H1 (cell line): ENCODE measurements at regions not wholly inside any gene's neighbourhood (a gene's known extent, or its start where the extent isn't known, plus 50 kb on each side); places are given as distances from the start of the nearest gene placed in this dataset.
"Not testable (repeated sequence)": the region's sequence is repeated elsewhere in the genome, so short reads cannot be mapped to it uniquely, and the experiment has no call there.

Experiments used
- CTCF ChIA-PET: fragments of 300-600 bp; sonication (Branson Sonifier 250); formaldehyde crosslinking; loops from one replicate; lab custom pipeline; 2021; ENCODE audit not compliant: partially characterized antibody; lab: Charles Lee
- POLR2A ChIA-PET: fragments of 300-600 bp; sonication (Branson Sonifier 250); formaldehyde crosslinking; loops from one replicate; lab custom pipeline; 2021; ENCODE audit warnings: inconsistent platforms; ENCODE audit not compliant: partially characterized antibody; lab: Charles Lee
- DNase-seq, 2 experiments: peaks; one replicate each; pipeline versions ENCODE4 v3.0.0 to v3.0.0-alpha.2; 2010 to 2022; ENCODE audit warnings: low spot score in 2 of 2, low read depth in 1 of 2, mixed read lengths in 1 of 2
- FAIRE-seq: peaks from 2 replicates; lab custom pipeline; 2011; peaks lifted over from hg19 to GRCh38; lab: Jason Lieb, UNC
- H2AFZ ChIP-seq: 2 replicates; pipeline ENCODE4 v1.8.1; 2012; ENCODE audit warnings: low read length, inconsistent platforms
- H2AK5ac ChIP-seq: 2 replicates; pipeline ENCODE4 v1.6.1; 2013; ENCODE audit warnings: low read depth, low read length
- H2BK120ac ChIP-seq: replicated peaks from 2 replicates; pipeline ENCODE3; 2013; ENCODE audit warnings: low read depth, low read length, inconsistent platforms
- H2BK12ac ChIP-seq: 2 replicates; pipeline ENCODE4 v1.6.1; 2013; ENCODE audit warnings: low read depth, low read length
- H2BK15ac ChIP-seq: 2 replicates; pipeline ENCODE4 v1.6.1; 2013; ENCODE audit warnings: low read length
- H2BK20ac ChIP-seq: 2 replicates; pipeline ENCODE4 v1.6.1; 2013; ENCODE audit warnings: low read length
- H2BK5ac ChIP-seq: 2 replicates; pipeline ENCODE4 v1.6.1; 2013; ENCODE audit warnings: low read depth, low read length
- H3K14ac ChIP-seq: 2 replicates; pipeline ENCODE4 v1.6.1; 2013; ENCODE audit warnings: inconsistent platforms; ENCODE audit not compliant: insufficient read length
- H3K18ac ChIP-seq: 2 replicates; pipeline ENCODE4 v1.6.1; 2013; ENCODE audit warnings: low read length; ENCODE audit errors: extremely low read depth
- H3K23ac ChIP-seq: 2 replicates; pipeline ENCODE4 v1.6.1; 2013; ENCODE audit warnings: inconsistent platforms; ENCODE audit not compliant: insufficient read length
- H3K23me2 ChIP-seq: 2 replicates; pipeline ENCODE4 v1.6.1; 2013; ENCODE audit warnings: low read depth, low read length
- H3K27ac ChIP-seq: 2 replicates; pipeline ENCODE4 v1.6.1; 2011; ENCODE audit warnings: low read depth, low read length, inconsistent platforms
- H3K27me3 ChIP-seq, 4 experiments: replicated peaks in 1 of 4; 1 replicate in 1 of 4; 2 replicates in 3 of 4; pipeline versions ENCODE4 v1.6.1 to v1.8.1; 2011 to 2013; ENCODE audit warnings: low read length in 3 of 4, mild to moderate bottlenecking in 3 of 4, inconsistent platforms in 2 of 4, mixed read lengths in 2 of 4, moderate library complexity in 1 of 4; ENCODE audit not compliant: control insufficient read depth in 3 of 4, insufficient read depth in 3 of 4; ENCODE audit errors: extremely low read depth in 1 of 4
- H3K36me3 ChIP-seq, 4 experiments: 2 replicates each; pipeline versions ENCODE4 v1.6.1 to v1.8.1; 2011 to 2013; ENCODE audit warnings: mild to moderate bottlenecking in 4 of 4, low read length in 3 of 4, moderate library complexity in 2 of 4, control low read depth in 1 of 4, inconsistent platforms in 1 of 4; ENCODE audit not compliant: insufficient read depth in 4 of 4, control insufficient read depth in 2 of 4
- H3K4ac ChIP-seq: replicated peaks from 2 replicates; pipeline ENCODE3; 2013; ENCODE audit warnings: low read length, low read depth, mixed read lengths, inconsistent platforms; ENCODE audit not compliant: insufficient read length
- H3K4me1 ChIP-seq, 4 experiments: replicated peaks in 1 of 4; 1 replicate in 1 of 4; 2 replicates in 3 of 4; pipeline versions ENCODE4 v1.6.1 to v1.8.1; 2011 to 2013; ENCODE audit warnings: low read length in 3 of 4, inconsistent platforms in 2 of 4, mixed read lengths in 1 of 4; ENCODE audit not compliant: insufficient read depth in 4 of 4, control insufficient read depth in 3 of 4
- H3K4me2 ChIP-seq, 2 experiments: 2 replicates each; pipeline versions ENCODE4 v1.6.1 to v1.8.1; 2011 to 2013; ENCODE audit warnings: low read depth in 2 of 2, low read length in 2 of 2, control low read depth in 1 of 2, inconsistent platforms in 1 of 2, mild to moderate bottlenecking in 1 of 2; ENCODE audit not compliant: insufficient read depth in 1 of 2
- H3K4me3 ChIP-seq, 4 experiments: fragments of 200-600, 300-600 bp in 1 of 4; sonication (generic), shearing (Covaris generic), sonication (Bioruptor Twin) in 1 of 4; 2 replicates each; pipeline versions ENCODE4 v1.5.1 to v1.8.1; 2011 to 2016; ENCODE audit warnings: low read length in 4 of 4, low read depth in 3 of 4, control low read depth in 2 of 4, inconsistent platforms in 2 of 4, mild to moderate bottlenecking in 2 of 4, mixed read lengths in 1 of 4, moderate library complexity in 1 of 4; ENCODE audit not compliant: insufficient read depth in 2 of 4; ENCODE audit errors: extremely low read depth in 1 of 4
- H3K56ac ChIP-seq: replicated peaks from 2 replicates; pipeline ENCODE3; 2013; ENCODE audit warnings: low read depth, mild to moderate bottlenecking, mixed read lengths, low read length, inconsistent platforms; ENCODE audit not compliant: insufficient read length
- H3K79me1 ChIP-seq: 2 replicates; pipeline ENCODE4 v1.6.1; 2013; ENCODE audit warnings: low read depth, low read length, control low read depth
- H3K79me2 ChIP-seq, 2 experiments: 2 replicates each; pipeline versions ENCODE4 v1.6.1 to v1.8.1; 2012 to 2013; ENCODE audit warnings: low read length in 2 of 2, mild to moderate bottlenecking in 2 of 2, inconsistent platforms in 1 of 2; ENCODE audit not compliant: insufficient read depth in 2 of 2, control insufficient read depth in 1 of 2
- H3K9ac ChIP-seq, 4 experiments: replicated peaks in 1 of 4; 1 replicate in 1 of 4; 2 replicates in 3 of 4; pipeline versions ENCODE4 v1.6.1 to v1.8.1; 2011 to 2013; ENCODE audit warnings: low read depth in 3 of 4, low read length in 3 of 4, control low read depth in 2 of 4, mild to moderate bottlenecking in 2 of 4, moderate library complexity in 2 of 4, inconsistent platforms in 1 of 4; ENCODE audit errors: extremely low read depth in 1 of 4
- H3K9me3 ChIP-seq, 2 experiments: 2 replicates each; pipeline versions ENCODE4 v1.6.1 to v1.8.1; 2012 to 2013; ENCODE audit warnings: mild to moderate bottlenecking in 2 of 2, moderate library complexity in 2 of 2, control low read depth in 1 of 2, inconsistent platforms in 1 of 2, low read depth in 1 of 2, low read length in 1 of 2, mixed read lengths in 1 of 2; ENCODE audit not compliant: insufficient read depth in 2 of 2
- H4K20me1 ChIP-seq, 2 experiments: replicated peaks in 1 of 2; 2 replicates each; pipeline versions ENCODE3 to v1.8.1; 2011 to 2013; ENCODE audit warnings: inconsistent platforms in 2 of 2, low read length in 2 of 2, mild to moderate bottlenecking in 1 of 2; ENCODE audit not compliant: insufficient read depth in 2 of 2, control insufficient read depth in 1 of 2
- H4K5ac ChIP-seq: 2 replicates; pipeline ENCODE4 v1.6.1; 2013; ENCODE audit warnings: low read length, low read depth, mixed read lengths, inconsistent platforms; ENCODE audit not compliant: insufficient read length
- H4K8ac ChIP-seq: 2 replicates; pipeline ENCODE4 v1.8.0; 2013; ENCODE audit warnings: mild to moderate bottlenecking, moderate library complexity, low read length, inconsistent platforms; ENCODE audit not compliant: insufficient read depth; ENCODE audit errors: extremely low read depth
- H4K91ac ChIP-seq: replicated peaks from 2 replicates; pipeline ENCODE3; 2013; ENCODE audit warnings: low read length, mixed read lengths, inconsistent platforms; ENCODE audit not compliant: insufficient read length
- CHD1 ChIP-seq: IDR thresholded peaks from 2 replicates; pipeline ENCODE4 v1.6.1; 2012; ENCODE audit warnings: low read depth, low read length, improper control_type of control experiment
- SIN3A ChIP-seq, 2 experiments: IDR thresholded peaks in 1 of 2; conservative IDR thresholded peaks in 1 of 2; 2 replicates each; pipeline ENCODE4 v1.6.1; 2011 to 2012; ENCODE audit warnings: low read length in 2 of 2, improper control_type of control experiment in 1 of 2, low read depth in 1 of 2, mild to moderate bottlenecking in 1 of 2
- SRF ChIP-seq: IDR thresholded peaks from 2 replicates; pipeline ENCODE4 v1.6.1; 2011; ENCODE audit warnings: mild to moderate bottlenecking, low read depth, low read length, moderate library complexity
- WGBS, 2 experiments: shearing (Covaris generic) in 1 of 2; methylation state at CpG; one replicate each; pipeline versions ENCODE4 v1.1.6 to v1.1.7; 2013 to 2015; ENCODE audit warnings: low lambda C conversion rate in 2 of 2, mixed read lengths in 2 of 2, inconsistent platforms in 1 of 2, low coverage in 1 of 2, missing lambda C conversion rate in 1 of 2; ENCODE audit not compliant: insufficient replicate concordance in 2 of 2, insufficient coverage in 1 of 2, insufficient read length in 1 of 2; ENCODE audit errors: extremely low coverage in 1 of 2, missing lambda C conversion rate in 1 of 2; 5-methylcytosine and 5-hydroxymethylcytosine counted together

- no peak for TF ChIP-seq SIN3A (conservative IDR thresholded peaks at IDR 0.05 in 1 of 2, IDR thresholded peaks at IDR 0.05 in 1 of 2; ENCODE audit: low read depth in 1 of 2, low read length in 2 of 2)
- no peak for TF ChIP-seq SRF
- no peak for TF ChIP-seq CHD1
- TF ChIP-seq, all 59 proteins: peak for 0
Observed at GRCh38 chr22:48297296-48297695, 1530.4 kb downstream of the BRD1 start (continued).

- H4K8ac ChIP-seq, POLR2A ChIA-PET, DNase-seq, H2BK5ac ChIP-seq, H3K23me2 ChIP-seq, H3K9me3 ChIP-seq, H3K23ac ChIP-seq, H3K9ac ChIP-seq, FAIRE-seq, H3K79me1 ChIP-seq, H2BK120ac ChIP-seq, H4K5ac ChIP-seq, H3K4ac ChIP-seq, H2BK20ac ChIP-seq, H4K20me1 ChIP-seq, H3K18ac ChIP-seq, CTCF ChIA-PET, H3K79me2 ChIP-seq, H2BK15ac ChIP-seq, H3K27ac ChIP-seq, H4K91ac ChIP-seq, H3K56ac ChIP-seq, H3K4me1 ChIP-seq, H3K14ac ChIP-seq, H3K4me2 ChIP-seq, H2AFZ ChIP-seq, H3K36me3 ChIP-seq, H2BK12ac ChIP-seq, H3K4me3 ChIP-seq, H2AK5ac ChIP-seq, H3K27me3 ChIP-seq: not testable (repeated sequence)
- 91% methylated on average over 2 of the region's 2 CpGs; no CpG with 5 or more reads in 1 of the 2 experiments for WGBS, 2 experiments
Observed at GRCh38 chr22:48289954-48290353, 1527.5 kb downstream of the TBC1D22A start.
